Esophagus muscularis mucosa (tissue), 3 donors: ENCODE measurements at regions not wholly inside any gene's neighbourhood (a gene's known extent, or its start where the extent isn't known, plus 50 kb on each side); places are given as distances from the start of the nearest gene placed in this dataset.

ENCODE experiments used
- POLR2AphosphoS5 ChIP-seq, 2 donors: sonication (generic); formaldehyde crosslinking; IDR thresholded peaks; one replicate each; pipeline ENCODE4 v1.6.1; 2017; ENCODE audit warnings: antibody characterized with exemption in 2 of 2
- TF ChIP-seq, protein P1 (sequence below), 3 experiments: fragments of 200-600 bp in 2 of 3; fragments of 450-650 bp in 1 of 3; sonication (generic) in 2 of 3; IDR thresholded peaks; one replicate each; pipeline ENCODE4 v1.5.1; 2017 to 2019; ENCODE audit warnings: antibody characterized with exemption in 3 of 3, mild to moderate bottlenecking in 2 of 3, moderate library complexity in 1 of 3

DNA sequence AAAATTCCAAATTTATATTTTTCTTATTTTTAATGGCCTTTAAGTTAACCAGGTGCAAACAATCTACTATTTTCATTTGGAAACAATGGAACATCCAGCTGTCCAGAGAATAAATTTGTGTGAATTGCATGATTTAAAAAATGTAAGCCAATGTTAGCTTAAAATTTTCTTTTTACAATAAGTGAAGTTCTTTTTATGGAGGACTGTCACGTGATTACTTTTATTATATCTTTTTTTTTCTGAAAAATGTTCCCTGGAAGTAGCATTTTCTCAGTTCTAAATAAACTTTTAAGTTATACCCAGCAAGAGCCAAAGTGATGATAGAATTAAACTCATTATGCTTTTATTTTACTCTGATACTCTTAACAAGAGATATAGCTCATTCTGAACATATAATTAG is 267.7 kb upstream of the SLC35B3 start:
- TF ChIP-seq, protein P1, sequence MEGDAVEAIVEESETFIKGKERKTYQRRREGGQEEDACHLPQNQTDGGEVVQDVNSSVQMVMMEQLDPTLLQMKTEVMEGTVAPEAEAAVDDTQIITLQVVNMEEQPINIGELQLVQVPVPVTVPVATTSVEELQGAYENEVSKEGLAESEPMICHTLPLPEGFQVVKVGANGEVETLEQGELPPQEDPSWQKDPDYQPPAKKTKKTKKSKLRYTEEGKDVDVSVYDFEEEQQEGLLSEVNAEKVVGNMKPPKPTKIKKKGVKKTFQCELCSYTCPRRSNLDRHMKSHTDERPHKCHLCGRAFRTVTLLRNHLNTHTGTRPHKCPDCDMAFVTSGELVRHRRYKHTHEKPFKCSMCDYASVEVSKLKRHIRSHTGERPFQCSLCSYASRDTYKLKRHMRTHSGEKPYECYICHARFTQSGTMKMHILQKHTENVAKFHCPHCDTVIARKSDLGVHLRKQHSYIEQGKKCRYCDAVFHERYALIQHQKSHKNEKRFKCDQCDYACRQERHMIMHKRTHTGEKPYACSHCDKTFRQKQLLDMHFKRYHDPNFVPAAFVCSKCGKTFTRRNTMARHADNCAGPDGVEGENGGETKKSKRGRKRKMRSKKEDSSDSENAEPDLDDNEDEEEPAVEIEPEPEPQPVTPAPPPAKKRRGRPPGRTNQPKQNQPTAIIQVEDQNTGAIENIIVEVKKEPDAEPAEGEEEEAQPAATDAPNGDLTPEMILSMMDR (IDR thresholded peaks at IDR 0.05) = no peak
- no peak for TF ChIP-seq POLR2AphosphoS5 (IDR thresholded peaks at IDR 0.05)
